ENCODE measurements at regions not wholly inside any gene's neighbourhood (a gene's known extent, or its start where the extent isn't known, plus 50 kb on each side); places are given as distances from the start of the nearest gene placed in this dataset.

DNA sequence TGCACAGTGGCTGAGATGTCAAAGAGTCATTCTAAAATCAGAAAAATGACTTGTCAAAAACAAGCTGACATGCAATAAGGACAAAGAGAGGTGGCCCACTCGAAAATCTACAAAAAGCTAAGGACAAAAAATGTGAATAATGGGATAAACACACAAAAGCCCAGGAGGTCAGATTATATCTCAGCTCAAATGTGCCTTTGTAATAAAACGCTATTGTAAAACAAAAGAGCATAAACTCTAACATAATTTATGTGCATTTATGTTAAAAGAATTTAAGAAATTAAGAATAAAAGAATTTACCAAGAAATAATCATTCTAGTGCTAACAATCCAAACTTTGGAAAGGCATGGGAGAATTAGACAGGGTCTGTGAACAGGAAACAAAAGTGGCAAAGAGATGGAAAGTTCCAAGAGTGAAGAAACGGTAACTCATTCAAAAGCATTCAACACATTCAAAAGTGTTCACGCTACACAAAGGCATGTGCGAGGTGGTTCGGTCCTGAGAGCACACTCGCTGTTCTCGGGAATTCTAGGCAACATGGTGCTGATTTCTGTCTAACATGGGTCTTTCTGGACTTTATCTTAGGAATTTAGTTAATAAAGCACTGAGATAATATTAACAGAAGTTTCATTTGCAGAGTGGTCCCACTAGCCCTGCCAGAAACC, 197.7 kb downstream of the KATNAL1 start:
- no peak overlapping the region for H3K4me3 ChIP-seq (ENCODE audit: low read depth in 1 of 3, low read length in 3 of 3)
- H3K9ac ChIP-seq (ENCODE audit: low read depth in 1 of 2, low read length in 2 of 2) = peak overlapping the region in 1 of 2 donors; percentile 60
- WGBS = 95% methylated on average over 8 of the region's 8 CpGs
- peak overlapping the region; percentile 83 to 91 for H3K27ac ChIP-seq (ENCODE audit: low read depth in 1 of 2, low read length in 2 of 2)
- no peaks in the 10 kb centered on the region for H3K36me3 ChIP-seq (ENCODE audit: control insufficient read depth in 4 of 4, insufficient read depth in 3 of 4, low read depth in 1 of 4, low read length in 3 of 4)
- no peaks in the 10 kb centered on the region for H3K27me3 ChIP-seq (ENCODE audit: control insufficient read depth in 4 of 4, insufficient read depth in 4 of 4, low read length in 3 of 4)
- no peaks in the 10 kb centered on the region for H3K9me3 ChIP-seq (ENCODE audit: control insufficient read depth in 4 of 4, low read length in 3 of 4)
- peaks cover 0 to 30% (median 21%) of the 10 kb centered on the region in 4 donors for H3K4me1 ChIP-seq (ENCODE audit: control insufficient read depth in 4 of 4, insufficient read depth in 4 of 4, low read length in 3 of 4)
- TF ChIP-seq FOXA1 (IDR thresholded peaks at IDR 0.05) (no peak), NR2F2 (IDR thresholded peaks at IDR 0.05) (no peak)
- TF ChIP-seq, protein P1, sequence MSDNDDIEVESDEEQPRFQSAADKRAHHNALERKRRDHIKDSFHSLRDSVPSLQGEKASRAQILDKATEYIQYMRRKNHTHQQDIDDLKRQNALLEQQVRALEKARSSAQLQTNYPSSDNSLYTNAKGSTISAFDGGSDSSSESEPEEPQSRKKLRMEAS (IDR thresholded peaks at IDR 0.05) = no peak
- TF ChIP-seq, protein P2, sequence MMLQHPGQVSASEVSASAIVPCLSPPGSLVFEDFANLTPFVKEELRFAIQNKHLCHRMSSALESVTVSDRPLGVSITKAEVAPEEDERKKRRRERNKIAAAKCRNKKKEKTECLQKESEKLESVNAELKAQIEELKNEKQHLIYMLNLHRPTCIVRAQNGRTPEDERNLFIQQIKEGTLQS (IDR thresholded peaks at IDR 0.05) = no peak
- TF ChIP-seq, protein P3, sequence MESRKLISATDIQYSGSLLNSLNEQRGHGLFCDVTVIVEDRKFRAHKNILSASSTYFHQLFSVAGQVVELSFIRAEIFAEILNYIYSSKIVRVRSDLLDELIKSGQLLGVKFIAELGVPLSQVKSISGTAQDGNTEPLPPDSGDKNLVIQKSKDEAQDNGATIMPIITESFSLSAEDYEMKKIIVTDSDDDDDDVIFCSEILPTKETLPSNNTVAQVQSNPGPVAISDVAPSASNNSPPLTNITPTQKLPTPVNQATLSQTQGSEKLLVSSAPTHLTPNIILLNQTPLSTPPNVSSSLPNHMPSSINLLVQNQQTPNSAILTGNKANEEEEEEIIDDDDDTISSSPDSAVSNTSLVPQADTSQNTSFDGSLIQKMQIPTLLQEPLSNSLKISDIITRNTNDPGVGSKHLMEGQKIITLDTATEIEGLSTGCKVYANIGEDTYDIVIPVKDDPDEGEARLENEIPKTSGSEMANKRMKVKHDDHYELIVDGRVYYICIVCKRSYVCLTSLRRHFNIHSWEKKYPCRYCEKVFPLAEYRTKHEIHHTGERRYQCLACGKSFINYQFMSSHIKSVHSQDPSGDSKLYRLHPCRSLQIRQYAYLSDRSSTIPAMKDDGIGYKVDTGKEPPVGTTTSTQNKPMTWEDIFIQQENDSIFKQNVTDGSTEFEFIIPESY (IDR thresholded peaks at IDR 0.05) = no peak
- DNase-seq (ENCODE audit: low spot score) = no peak

DNA sequence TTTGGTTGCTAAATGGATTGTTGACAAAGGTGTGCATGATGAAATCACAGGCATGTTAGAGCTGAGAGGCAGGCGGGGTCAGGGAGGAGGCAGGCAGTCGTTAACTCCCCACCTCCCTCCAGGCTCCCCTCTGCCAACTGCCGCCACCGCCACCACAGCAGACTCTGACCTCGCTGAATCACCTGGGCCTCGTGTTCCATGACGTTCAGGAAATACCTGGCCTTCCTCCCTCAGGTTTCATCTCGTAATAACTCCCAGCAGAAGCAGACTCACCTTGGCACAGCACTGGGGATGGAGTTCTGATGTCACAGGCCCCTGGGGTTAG, 198.5 kb downstream of the KATNAL1 start:
- peak; percentile 55 for DNase-seq (ENCODE audit: low spot score)
- WGBS = 25% methylated on average over 8 of the region's 8 CpGs
- Histone ChIP-seq H3K27me3 (ENCODE audit: control insufficient read depth in 4 of 4, insufficient read depth in 4 of 4, low read length in 3 of 4) (no peaks in the 10 kb centered on the region), H3K4me1 (ENCODE audit: control insufficient read depth in 4 of 4, insufficient read depth in 4 of 4, low read length in 3 of 4) (peaks cover 0 to 24% (median 15%) of the 10 kb centered on the region in 4 donors), H3K9ac (ENCODE audit: low read depth in 1 of 2, low read length in 2 of 2) (peak overlapping the region; percentile 60 to 67), H3K36me3 (ENCODE audit: control insufficient read depth in 4 of 4, insufficient read depth in 3 of 4, low read depth in 1 of 4, low read length in 3 of 4) (no peaks in the 10 kb centered on the region), H3K27ac (ENCODE audit: low read depth in 1 of 2, low read length in 2 of 2) (peak overlapping the region; percentile 83 to 91), H3K4me3 (ENCODE audit: low read depth in 1 of 3, low read length in 3 of 3) (peak overlapping the region in 1 of 3 donors; percentile 29), H3K9me3 (ENCODE audit: control insufficient read depth in 4 of 4, low read length in 3 of 4) (no peaks in the 10 kb centered on the region)
- TF ChIP-seq RXRA (IDR thresholded peaks at IDR 0.05) = peak; percentile 91 to 95
- TF ChIP-seq, protein P4, sequence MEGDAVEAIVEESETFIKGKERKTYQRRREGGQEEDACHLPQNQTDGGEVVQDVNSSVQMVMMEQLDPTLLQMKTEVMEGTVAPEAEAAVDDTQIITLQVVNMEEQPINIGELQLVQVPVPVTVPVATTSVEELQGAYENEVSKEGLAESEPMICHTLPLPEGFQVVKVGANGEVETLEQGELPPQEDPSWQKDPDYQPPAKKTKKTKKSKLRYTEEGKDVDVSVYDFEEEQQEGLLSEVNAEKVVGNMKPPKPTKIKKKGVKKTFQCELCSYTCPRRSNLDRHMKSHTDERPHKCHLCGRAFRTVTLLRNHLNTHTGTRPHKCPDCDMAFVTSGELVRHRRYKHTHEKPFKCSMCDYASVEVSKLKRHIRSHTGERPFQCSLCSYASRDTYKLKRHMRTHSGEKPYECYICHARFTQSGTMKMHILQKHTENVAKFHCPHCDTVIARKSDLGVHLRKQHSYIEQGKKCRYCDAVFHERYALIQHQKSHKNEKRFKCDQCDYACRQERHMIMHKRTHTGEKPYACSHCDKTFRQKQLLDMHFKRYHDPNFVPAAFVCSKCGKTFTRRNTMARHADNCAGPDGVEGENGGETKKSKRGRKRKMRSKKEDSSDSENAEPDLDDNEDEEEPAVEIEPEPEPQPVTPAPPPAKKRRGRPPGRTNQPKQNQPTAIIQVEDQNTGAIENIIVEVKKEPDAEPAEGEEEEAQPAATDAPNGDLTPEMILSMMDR (IDR thresholded peaks at IDR 0.05; ENCODE audit: low read depth, low read length, missing input control) = no peak
- no peak for TF ChIP-seq TAF1 (conservative IDR thresholded peaks at IDR 0.05)
- peak; percentile 76 for TF ChIP-seq YY1 (IDR thresholded peaks at IDR 0.05)
- TF ChIP-seq, protein P1 (IDR thresholded peaks at IDR 0.05) = peak; percentile 96
- TF ChIP-seq, protein P2 (IDR thresholded peaks at IDR 0.05) = peak; percentile 94
- peak; percentile 90 for TF ChIP-seq FOXA2 (IDR thresholded peaks at IDR 0.05)
- TF ChIP-seq, protein P3 (IDR thresholded peaks at IDR 0.05) = peak; percentile 87
- peak in 1 of 2 donors; percentile 71 for TF ChIP-seq GABPA (IDR thresholded peaks at IDR 0.05 in 1 of 2, conservative IDR thresholded peaks at IDR 0.05 in 1 of 2)
- TF ChIP-seq JUND (IDR thresholded peaks at IDR 0.05) = peak; percentile 77 to 93
- peak; percentile 67 for TF ChIP-seq FOXA1 (IDR thresholded peaks at IDR 0.05)
- TF ChIP-seq RAD21 (IDR thresholded peaks at IDR 0.05) = peak; percentile 58 to 62
- TF ChIP-seq EGR1 (IDR thresholded peaks at IDR 0.05; ENCODE audit: low read depth in 2 of 2) = peak; percentile 30 to 94
- TF ChIP-seq, protein P5, sequence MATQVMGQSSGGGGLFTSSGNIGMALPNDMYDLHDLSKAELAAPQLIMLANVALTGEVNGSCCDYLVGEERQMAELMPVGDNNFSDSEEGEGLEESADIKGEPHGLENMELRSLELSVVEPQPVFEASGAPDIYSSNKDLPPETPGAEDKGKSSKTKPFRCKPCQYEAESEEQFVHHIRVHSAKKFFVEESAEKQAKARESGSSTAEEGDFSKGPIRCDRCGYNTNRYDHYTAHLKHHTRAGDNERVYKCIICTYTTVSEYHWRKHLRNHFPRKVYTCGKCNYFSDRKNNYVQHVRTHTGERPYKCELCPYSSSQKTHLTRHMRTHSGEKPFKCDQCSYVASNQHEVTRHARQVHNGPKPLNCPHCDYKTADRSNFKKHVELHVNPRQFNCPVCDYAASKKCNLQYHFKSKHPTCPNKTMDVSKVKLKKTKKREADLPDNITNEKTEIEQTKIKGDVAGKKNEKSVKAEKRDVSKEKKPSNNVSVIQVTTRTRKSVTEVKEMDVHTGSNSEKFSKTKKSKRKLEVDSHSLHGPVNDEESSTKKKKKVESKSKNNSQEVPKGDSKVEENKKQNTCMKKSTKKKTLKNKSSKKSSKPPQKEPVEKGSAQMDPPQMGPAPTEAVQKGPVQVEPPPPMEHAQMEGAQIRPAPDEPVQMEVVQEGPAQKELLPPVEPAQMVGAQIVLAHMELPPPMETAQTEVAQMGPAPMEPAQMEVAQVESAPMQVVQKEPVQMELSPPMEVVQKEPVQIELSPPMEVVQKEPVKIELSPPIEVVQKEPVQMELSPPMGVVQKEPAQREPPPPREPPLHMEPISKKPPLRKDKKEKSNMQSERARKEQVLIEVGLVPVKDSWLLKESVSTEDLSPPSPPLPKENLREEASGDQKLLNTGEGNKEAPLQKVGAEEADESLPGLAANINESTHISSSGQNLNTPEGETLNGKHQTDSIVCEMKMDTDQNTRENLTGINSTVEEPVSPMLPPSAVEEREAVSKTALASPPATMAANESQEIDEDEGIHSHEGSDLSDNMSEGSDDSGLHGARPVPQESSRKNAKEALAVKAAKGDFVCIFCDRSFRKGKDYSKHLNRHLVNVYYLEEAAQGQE (IDR thresholded peaks at IDR 0.05) = peak; percentile 5
- TF ChIP-seq HNF4G (IDR thresholded peaks at IDR 0.05) = peak; percentile 85
- TF ChIP-seq HNF4A (conservative IDR thresholded peaks at IDR 0.05) = peak; percentile 85 to 93
- TF ChIP-seq NR2F2 (IDR thresholded peaks at IDR 0.05) = no peak
- peak; percentile 95 for TF ChIP-seq SP1 (IDR thresholded peaks at IDR 0.05)

All from liver (tissue), 8 donors.